HuH-7.5 (cell line): ENCODE measurements at regions not wholly inside any gene's neighbourhood (a gene's known extent, or its start where the extent isn't known, plus 50 kb on each side); places are given as distances from the start of the nearest gene placed in this dataset.
"Not testable (repeated sequence)": the region's sequence is repeated elsewhere in the genome, so short reads cannot be mapped to it uniquely, and the experiment has no call there.

Experiments
- DNase-seq: peaks from one replicate; pipeline ENCODE4 v3.0.0; 2011; ENCODE audit warnings: low spot score

- not testable (repeated sequence) for DNase-seq
Observed at GRCh38 chr6:167690167-167690922, 136.4 kb upstream of the AFDN start.

GRCh38 chr6:167690931-167691330 is 135.8 kb upstream of the AFDN start:
- DNase-seq: no peak

- no peak for DNase-seq
Observed at GRCh38 chr6:167691533-167692312, 135.0 kb upstream of the AFDN start.

GRCh38 chr6:167693478-167693877 is 133.2 kb upstream of the AFDN start:
- DNase-seq: not testable (repeated sequence)

GRCh38 chr6:167695831-167696230 is 130.9 kb upstream of the AFDN start:
- DNase-seq: no peak

- no peak for DNase-seq
Observed at GRCh38 chr6:167696296-167696695, 130.4 kb upstream of the AFDN start.

- no peak for DNase-seq
Observed at GRCh38 chr6:167697316-167697715, 129.4 kb upstream of the AFDN start.

- DNase-seq: no peak
Observed at GRCh38 chr6:167698540-167698939, 128.2 kb upstream of the AFDN start.

- DNase-seq: no peak
Observed at GRCh38 chr6:167699141-167699931, 127.4 kb upstream of the AFDN start.

GRCh38 chr6:167700199-167700598 is 126.5 kb upstream of the AFDN start:
- DNase-seq: no peak

GRCh38 chr6:167701010-167701409 is 125.7 kb upstream of the AFDN start:
- no peak for DNase-seq

- DNase-seq: no peak
Observed at GRCh38 chr6:167702241-167702827, 124.4 kb upstream of the AFDN start.

- DNase-seq: no peak
Observed at GRCh38 chr6:167703347-167703746, 123.4 kb upstream of the AFDN start.

- no peak for DNase-seq
Observed at GRCh38 chr6:167703781-167704180, 122.9 kb upstream of the AFDN start.

GRCh38 chr6:167704396-167704901 is 122.3 kb upstream of the AFDN start:
- no peak for DNase-seq

- no peak for DNase-seq
Observed at GRCh38 chr6:167705211-167705750, 121.4 kb upstream of the AFDN start.

- DNase-seq: no peak
Observed at GRCh38 chr6:167706313-167707109, 120.2 kb upstream of the AFDN start.

GRCh38 chr6:167707686-167708500 is 118.8 kb upstream of the AFDN start:
- no peak for DNase-seq

GRCh38 chr6:167708501-167709094 is 118.1 kb upstream of the AFDN start:
- no peak for DNase-seq

- no peak for DNase-seq
Observed at GRCh38 chr6:167709196-167709595, 117.5 kb upstream of the AFDN start.
